Glomerular endothelial cell (primary cell): ENCODE measurements at regions not wholly inside any gene's neighbourhood (a gene's known extent, or its start where the extent isn't known, plus 50 kb on each side); places are given as distances from the start of the nearest gene placed in this dataset.

Experiments used
- DNase-seq: peaks from one replicate; pipeline ENCODE4 v3.0.0-alpha.2; 2011; ENCODE audit warnings: low read depth, low spot score; ENCODE audit errors: extremely low read depth

DNA sequence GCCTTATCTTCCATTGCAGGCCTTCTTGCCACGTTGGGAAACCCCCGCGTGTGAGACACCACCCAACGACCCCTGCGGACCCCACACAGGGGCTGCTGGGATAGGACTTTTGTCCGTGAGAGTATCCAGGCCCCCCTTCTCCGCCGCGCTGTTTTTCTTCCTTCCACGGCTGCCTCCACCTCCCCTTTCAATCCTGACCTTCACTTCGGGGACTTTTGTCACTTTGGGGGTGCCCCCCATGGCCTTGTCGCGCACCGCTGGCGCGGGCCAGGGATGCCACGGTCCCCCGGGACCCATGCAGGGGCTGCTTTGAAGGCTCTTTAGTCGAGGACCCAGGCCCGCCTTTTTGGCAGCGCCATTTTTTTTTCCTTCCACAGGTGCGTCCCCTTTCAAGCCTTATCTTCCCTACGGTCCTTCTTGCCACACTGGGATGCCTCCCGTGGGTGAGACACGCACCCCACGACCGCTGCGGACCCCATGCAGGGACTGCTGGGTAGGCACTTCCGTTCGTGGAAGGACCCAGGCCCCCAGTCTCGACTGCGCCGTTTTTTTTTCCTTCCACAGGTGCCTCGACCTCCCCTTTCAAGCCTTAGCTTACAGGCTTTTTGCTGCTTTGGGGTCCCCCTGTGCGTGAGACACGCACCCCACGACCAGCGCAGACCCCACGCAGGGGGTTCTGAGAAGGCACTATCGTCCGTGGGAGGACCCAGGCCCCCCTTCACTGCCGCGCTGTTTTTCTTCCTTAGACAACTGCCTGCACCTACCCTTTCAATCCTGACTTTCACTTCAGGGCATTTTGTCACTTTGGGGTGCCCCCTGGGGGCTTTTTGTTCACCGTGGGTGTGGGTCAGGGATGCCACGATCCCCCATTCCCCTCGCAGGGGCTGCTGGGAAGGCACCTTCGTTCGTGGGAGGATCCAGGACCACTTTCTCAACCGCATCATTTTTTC is 267.4 kb downstream of the ALG10 start:
- no peak for DNase-seq

DNA sequence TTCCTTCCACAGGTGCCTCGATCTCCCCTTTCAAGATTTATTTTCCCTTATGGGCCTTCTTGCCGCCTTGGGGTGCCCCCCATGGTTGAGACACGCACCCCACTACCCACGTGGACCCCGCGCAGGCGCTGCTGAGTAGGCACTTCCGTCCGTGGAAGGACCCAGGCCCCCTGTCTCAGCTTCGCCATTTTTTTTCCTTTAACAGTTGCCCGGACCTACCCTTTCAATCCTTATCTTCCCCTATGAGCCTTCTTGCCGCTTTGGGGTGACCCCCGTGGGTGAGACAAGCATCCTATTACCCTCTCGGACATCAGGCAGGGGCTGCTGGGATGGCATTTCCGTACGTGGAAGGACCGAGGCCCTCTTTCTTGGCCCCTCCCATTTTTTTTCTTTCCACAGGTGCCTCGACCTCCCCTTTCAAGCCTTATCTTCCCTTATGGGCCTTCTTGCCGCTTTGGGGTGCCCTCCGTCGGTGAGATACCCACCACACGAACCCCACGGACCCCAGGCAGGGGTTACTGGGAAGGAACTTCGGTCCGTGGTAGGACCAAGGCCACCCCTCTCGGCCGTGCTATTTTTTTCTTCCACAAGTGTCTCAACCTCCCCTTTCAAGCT is 268.2 kb downstream of the ALG10 start:
- DNase-seq = no peak

DNA sequence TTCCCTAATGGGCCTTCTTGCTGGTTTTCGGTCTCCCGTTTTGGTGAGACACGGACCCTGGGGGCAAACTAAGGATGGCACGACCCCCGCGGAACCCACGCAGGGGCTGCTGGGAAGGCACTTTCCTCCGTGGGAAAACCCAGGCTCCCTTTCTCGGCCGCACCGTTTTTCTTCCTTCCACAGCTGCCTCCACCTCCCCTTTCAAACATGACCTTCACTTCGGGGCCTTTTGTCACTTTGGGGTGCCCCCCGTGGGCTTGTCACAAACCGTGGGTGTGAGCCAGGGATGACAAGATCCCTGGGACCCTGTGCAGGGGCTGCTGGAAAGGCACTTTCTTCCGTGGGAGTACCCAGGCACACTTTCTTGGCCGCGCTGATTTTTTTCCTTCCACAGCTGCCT is 268.7 kb downstream of the ALG10 start:
- no peak for DNase-seq

DNA sequence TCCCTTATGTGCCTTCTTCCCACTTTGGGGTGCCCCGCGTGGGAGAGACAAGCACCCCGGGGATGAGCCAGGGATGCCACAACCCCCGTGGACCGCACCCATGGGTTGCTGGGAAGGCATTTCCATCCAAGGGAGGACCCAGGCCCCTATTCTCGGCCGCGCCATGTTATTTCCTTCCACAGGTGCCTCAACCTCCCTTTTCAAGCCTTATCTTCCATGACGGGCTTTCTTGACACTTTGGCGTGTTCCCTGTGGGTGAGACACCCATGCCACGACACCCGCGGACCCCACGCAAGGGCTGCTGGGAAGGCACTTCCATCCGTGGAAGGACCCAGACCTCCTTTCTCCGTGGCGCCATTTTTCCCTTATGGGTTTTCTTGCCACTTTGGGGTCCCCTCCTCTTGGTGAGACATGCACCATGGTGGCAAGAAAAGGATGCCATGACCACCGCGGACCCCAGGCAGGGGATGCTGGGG is 269.2 kb downstream of the ALG10 start:
- DNase-seq = no peak

DNA sequence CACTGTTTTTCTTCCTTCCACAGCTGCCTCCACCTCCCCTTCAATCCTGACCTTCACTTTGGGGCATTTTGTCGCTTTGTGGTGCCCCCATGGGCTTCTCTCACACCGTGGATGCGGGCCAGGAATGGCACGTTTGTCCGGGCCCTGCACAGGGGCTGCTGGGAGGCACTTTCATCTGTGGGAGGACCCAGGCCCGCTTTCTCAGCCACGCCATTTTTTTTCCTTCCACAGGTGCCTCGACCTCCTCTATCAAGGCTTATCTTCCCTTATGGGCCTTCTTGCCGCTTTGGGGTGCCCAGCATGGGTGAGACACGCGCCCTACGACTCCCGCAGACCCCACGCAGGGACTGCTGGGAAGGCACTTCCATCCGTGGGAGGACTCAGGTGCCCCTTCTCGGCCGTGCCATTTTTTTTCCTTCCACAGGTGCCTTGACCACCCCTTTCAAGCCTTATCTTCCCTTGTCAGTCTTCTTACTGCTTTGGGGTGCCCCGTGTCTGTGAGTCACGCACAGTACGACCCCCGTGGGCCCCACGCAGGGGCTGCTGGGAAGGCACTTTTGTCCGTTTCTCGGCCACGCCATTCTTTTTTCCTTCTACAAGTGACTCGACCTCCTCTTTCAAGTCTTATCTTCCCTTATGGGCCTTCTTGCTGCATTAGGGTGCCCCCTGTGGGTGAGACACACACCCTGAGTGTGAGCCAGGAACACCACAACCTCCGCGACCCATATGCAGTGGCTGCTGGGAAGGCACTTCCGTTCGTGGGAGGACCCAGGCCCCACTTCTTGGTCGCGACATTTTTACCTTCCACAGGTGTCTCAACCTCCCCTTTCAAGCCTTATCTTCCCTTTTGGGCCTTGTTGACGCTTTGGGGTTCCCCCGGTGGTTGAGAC is 270.7 kb downstream of the ALG10 start:
- DNase-seq = no peak

DNA sequence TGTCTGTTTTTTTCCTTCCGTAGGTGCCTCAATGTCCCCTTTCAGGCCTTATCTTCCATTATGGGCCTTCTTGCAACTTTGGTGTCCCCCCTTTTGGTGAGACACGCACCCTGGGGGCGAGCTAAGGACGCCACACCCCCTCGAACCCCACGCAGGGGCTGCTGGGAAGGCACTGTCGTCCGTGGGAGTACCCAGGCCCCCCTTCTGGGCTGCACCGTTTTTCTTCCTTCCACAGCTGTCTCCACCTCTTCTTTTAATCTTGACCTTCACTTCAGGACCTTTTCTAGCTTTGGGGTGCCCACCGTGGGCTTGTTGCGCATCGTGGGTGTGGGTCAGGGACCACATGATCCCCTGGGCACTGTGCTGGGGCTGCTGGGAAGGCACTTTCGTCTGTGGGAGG is 271.8 kb downstream of the ALG10 start:
- no peak for DNase-seq

DNA sequence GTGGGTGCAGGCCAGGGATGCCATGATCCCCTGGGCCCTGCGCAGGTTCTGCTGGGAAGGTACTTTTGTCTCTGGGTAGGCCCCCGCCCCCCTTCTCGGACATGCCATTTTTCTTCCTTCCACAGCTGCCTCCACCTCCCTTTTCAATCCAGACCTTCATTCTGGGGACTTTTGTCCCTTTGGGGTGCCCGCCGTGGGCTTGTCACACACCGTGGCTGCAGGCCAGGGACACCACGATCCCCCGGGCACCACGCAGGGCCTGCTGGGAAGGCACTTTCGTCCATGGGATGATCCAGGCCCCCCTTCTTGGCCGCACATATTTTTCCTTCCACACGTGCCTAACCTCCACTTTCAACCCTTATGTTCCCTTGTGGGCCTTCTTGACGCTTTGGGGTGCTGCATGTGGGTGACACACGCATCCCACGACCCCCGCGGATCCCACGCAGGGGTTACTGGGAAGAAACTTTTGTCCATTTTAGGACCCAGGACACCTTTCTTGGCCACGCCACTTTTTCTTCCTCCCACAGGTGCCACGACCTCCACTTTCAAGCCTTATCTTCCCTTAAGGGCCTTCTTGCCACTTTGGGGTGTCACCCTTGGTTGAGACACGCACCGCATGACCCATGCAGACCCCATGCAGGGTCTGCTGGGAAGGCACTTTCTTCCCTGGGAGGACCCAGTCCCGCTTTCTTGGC is 272.5 kb downstream of the ALG10 start:
- DNase-seq = no peak

DNA sequence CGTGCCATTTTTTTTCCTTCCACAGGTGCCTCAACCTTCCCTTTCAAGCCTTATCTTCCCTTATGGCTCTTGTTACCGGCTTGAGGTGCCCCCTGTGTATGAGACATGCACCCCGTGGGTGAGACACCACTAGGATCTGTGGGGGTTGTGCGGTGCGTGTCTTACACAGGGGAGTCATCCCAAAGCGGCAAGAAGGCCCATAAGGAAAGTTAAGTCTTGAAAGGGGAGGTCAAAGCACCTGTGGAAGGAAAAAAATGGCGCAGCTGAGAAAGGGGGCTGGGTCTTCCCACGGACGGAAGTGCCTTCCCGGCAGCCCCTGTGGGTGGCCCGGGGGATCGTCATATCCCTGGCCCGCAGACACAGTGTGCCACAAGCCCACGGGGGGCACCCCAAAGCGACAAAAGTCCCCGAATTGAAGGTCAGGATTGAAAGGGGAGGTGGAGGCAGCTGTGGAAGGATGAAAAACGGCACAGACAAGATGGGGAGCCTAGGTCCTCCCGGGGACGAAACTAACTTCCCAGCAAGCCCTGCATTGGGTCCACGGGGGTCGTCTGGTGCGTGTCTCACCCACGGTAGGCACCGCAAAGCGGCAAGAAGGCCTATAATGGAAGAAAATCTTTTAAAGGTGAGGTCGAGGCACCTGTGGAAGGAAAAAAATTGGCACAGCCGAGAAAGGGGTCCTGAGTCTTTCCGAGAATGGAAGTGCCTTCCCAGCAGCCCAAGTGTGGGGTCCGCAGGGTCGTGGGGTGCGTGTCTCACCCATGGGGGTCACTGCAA is 273.3 kb downstream of the ALG10 start:
- DNase-seq = no peak

DNA sequence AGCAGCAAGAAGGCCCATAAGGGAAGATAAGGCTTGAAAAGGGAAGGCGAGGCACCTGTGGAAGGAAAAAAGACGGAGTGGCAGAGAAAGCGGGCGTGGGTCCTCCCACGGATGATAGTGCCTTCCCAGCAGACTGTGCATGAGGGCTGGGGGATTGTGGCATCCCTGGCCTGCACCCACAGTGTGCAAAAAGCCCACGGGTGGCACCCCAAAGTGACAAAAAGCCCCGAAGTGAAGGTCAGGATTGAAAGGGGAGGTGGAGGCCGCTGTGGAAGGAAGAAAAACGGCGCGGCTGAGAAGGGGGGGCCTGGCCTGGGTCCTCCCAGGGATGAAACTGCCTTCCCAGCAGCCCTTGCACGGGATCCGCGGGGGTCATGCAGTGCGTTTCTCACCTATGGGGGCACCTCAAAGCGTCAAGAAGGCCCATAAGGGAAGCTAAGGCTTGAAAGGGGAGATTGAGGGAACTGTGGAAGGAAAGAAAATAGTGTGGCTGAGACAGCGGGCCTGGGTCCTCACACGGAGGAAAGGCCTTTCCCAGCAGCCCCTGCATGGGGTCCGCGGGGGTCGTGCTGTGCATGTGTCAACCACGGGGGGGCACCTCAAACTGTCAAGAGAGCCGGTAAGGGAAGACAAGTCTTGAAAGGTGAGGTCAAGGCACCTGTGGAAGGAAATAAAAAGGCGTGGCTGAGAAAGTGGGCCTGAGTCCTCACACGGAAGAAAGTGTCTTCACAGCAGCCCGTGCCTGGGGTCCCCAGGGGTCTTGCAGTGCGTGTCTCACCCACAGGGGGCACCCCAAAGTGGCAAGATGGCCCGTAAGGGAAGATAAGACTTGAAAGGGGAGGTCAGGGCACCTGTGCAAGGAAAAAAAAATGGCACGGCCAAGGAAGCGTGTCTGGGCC is 274.1 kb downstream of the ALG10 start:
- DNase-seq = no peak

DNA sequence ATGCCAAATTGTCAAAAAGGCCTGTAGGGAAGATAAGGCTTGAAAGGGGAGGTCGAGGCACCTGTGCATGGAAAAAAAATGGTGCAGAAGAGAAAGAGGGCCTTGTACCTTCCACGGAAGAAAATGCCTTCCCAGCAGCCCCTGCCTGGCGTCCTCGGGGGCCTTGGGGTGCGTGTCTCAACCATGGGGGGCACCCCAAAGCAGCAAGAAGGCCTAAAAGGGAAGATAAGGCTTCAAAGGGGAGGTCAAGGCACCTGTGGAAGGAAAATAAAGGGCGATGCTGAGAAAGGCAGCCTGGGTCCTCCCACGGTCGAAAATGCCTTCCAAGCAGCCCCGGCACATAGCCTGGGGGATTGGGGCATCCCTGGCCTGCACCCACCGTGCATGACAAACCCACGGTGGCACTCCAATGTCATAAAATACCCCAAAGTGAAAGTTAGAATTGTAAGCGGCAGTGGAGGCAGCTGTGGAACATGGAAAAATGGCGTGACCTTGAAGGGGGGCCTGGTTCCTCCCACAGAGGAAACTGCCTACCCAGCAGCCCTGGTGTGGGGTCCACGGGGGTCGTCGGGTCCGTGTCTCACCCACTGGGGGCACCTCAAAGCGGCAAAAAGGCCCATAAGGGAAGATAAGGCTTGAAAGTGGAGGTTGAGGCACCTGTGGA is 275.0 kb downstream of the ALG10 start:
- no peak for DNase-seq

DNA sequence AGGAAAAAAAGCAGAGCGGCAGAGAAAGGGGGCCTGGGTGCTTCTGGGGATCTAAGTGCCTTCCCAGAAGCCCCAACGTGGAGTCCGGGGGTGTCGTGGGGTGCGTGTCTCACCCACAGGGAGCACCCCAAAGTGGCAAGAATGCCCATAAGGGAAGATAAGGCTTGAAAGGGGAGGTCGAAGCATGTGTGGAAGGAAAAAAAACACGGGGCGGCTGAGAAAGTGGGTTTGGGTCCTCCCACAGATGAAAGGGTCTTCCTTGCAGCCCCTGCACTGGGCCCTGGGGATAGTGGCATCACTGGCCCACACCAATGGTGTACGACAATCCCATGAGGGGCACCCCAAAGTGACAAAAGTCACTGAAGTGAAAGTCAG is 275.5 kb downstream of the ALG10 start:
- no peak for DNase-seq

DNA sequence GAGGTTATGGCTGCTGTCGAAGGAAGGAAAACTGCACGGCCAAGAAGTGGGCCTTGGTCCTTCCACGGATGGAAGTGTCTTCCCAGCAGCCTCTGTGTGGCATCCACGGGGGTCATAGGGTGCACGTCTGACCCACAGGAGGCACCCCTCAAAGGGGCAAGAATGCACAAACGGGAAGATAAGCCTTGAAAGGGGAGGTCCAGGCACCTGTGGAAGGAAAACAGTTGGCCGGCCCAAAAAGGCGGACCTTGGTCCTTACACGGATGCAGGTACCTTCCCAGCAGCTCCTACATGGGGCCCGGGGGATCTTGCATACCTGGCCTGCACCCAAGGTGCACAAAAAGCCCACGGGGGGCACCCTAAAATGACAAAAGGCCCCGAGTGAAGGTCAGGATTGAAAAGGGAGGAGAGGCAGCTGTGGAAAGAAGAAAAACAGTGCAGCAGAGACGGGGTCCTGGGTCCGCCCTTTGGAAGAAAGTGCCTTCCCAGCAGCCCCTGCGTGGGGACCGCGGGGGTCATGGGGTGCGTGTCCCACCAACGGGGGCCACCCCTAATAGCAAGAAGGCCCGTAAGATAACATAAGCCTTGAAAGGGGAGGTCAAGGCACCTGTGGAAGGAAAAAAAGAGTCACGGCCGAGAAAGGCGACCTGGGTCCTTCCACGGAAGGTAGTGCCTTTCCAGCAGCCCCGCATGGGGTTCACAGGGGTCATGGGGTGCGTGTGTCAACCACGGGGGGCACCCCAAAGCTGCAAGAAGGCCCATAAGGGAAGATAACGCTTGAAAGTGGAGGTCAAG is 276.1 kb downstream of the ALG10 start:
- DNase-seq = no peak

DNA sequence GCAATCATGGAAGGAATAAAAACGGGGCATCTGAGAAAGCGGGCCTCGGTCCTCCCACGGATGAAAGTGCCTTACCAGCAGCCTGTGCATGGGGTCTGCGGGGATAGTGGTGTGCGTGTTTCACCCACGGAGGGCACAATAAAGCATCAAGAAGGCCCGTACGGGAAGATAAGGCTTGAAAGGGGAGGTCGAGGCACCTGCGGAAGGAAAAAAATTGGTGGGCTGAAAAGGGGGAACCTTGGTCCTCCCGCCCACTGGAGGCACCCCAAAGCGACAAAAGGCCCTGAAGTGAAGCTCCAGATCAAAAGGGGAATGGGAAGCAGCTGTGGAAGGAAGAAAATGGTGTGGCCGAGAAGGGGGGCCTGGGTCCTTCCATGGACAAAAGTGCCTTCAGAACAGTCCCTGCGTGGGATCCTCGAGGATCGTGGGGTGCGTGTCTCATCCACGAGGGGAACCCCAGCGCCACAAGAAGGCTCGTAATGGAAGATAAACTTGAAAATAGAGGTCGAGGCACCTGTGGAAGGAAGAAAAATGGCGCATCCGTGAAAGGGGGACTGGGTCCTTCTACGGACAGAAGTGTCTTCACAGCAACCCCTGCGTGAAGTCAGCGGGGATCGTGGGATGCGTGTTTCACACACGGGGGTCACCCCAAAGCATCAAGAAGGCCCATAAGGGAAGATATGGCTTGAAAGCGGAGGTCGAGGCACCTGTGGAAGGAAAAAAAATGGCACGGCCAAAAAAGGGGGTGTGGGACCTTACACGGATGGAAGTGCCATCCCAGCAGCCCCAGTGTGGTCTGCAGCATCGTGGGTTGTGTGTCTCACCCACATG is 276.9 kb downstream of the ALG10 start:
- no peak for DNase-seq

DNA sequence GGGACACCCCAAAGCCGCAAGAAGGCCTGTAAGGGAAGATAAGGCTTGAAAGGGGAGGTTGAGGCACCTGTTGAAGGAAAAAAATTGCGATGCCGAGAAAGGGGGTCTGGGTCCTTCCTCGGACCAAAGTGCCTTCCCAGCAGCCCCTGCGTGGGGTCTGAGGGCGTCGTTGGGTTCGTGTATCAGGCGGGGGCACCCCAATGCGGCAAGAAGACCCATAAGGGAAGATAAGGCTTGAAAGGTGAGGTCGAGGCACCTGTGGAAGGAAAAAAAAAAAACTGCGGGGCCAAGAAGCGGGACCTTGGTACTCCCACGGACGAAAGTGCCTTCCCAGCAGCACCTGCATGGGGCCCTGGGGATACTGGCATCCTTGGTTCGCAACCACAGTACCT is 277.5 kb downstream of the ALG10 start:
- no peak for DNase-seq

DNA sequence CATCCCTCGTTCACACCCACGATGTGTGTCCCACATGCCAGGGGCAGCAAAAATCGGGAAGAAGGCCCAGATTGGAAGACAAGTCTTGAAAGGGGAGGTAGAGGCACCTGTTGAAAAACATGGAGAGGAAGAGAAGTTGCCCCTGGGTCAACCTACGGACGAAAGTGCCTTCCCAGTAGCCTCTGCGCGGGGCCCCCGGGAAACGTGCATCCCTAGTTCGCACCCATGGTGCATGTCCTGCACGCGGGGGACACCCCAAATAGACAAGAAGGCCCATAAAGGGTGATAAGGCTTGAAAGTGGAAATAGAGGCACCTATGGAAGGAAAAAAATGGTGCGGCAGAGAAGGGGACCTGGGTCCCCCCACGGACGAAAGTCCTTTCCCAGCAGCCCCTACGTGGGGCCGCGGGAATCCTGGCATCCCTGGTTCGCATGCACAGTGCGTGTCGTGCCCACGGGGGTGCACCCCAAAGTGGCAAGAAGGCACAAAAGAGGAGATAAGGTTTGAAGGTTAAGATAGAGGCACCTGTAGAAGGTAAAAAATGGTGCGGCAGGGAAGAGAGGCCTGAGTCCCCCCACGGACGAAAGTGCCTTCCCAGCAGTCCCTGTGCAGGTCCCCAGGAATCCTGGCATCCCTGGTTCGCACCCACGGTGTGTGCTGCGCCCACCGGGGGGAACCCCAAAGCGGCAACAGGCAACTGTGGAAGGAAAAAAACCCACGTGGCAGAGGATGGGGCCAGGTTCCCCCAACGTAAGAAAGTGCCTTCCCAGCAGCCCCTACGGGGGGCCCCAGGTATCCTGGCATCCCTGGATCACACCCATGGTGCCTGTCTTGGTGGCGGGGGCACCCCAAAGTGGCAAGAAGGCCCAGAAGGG is 278.3 kb downstream of the ALG10 start:
- DNase-seq = no peak
